Stimulated activated CD4-positive, alpha-beta T cell treated with anti-CD3 and anti-CD28 coated beads, Interleukin-4, amount 100 ng/mL, for 4 hours (primary cell): ENCODE measurements at regions not wholly inside any gene's neighbourhood (a gene's known extent, or its start where the extent isn't known, plus 50 kb on each side); places are given as distances from the start of the nearest gene placed in this dataset.
"Not testable (repeated sequence)": the region's sequence is repeated elsewhere in the genome, so short reads cannot be mapped to it uniquely, and the experiment has no call there.

ENCODE experiments used
- DNase-seq, 2 experiments: peaks; one replicate each; pipeline ENCODE4 v3.0.0-alpha.2; 2020

- DNase-seq, result not testable (repeated sequence)
These were observed 158.8 kb downstream of the CRLF2 start for GRCh38 chrX:1053600-1053999.

- no peak for DNase-seq
These were observed 159.4 kb downstream of the CRLF2 start for GRCh38 chrX:1053072-1053471.

GRCh38 chrX:1052021-1052420 lies 160.4 kb downstream of the CRLF2 start:
- no peak for DNase-seq

- no peak for DNase-seq
These were observed 161.0 kb downstream of the CRLF2 start for GRCh38 chrX:1051421-1051820.

- DNase-seq, result no peak
These were observed 166.7 kb downstream of the CRLF2 start for GRCh38 chrX:1045680-1046314.

- no peak for DNase-seq
These were observed 171.4 kb downstream of the CRLF2 start for GRCh38 chrX:1041091-1041490.

GRCh38 chrX:1035931-1036330 lies 176.5 kb downstream of the CRLF2 start:
- not testable (repeated sequence) for DNase-seq

- no peak for DNase-seq
These were observed 177.2 kb downstream of the CRLF2 start for GRCh38 chrX:1035206-1035605.

- DNase-seq, result no peak
These were observed 177.7 kb downstream of the CRLF2 start for GRCh38 chrX:1034717-1035116.

- no peak for DNase-seq
These were observed 180.7 kb downstream of the CRLF2 start for GRCh38 chrX:1031521-1032430.

GRCh38 chrX:1029494-1029893 lies 183.0 kb downstream of the CRLF2 start:
- no peak for DNase-seq

GRCh38 chrX:1027680-1028079 lies 184.8 kb downstream of the CRLF2 start:
- no peak for DNase-seq

GRCh38 chrX:1027133-1027532 lies 185.3 kb downstream of the CRLF2 start:
- DNase-seq, result no peak

GRCh38 chrX:1026263-1027015 lies 186.0 kb downstream of the CRLF2 start:
- DNase-seq, result no peak

- DNase-seq, result no peak
These were observed 187.0 kb downstream of the CRLF2 start for GRCh38 chrX:1025413-1025812.

GRCh38 chrX:1023676-1024075 lies 188.8 kb downstream of the CRLF2 start:
- no peak for DNase-seq

- DNase-seq, result not testable (repeated sequence)
These were observed 191.0 kb downstream of the CRLF2 start for GRCh38 chrX:1021314-1021993.

- no peak for DNase-seq
These were observed 191.7 kb downstream of the CRLF2 start for GRCh38 chrX:1020634-1021166.

- DNase-seq, result not testable (repeated sequence)
These were observed 195.5 kb downstream of the CRLF2 start for GRCh38 chrX:1016926-1017325.

GRCh38 chrX:1016281-1016680 lies 196.2 kb downstream of the CRLF2 start:
- DNase-seq, result not testable (repeated sequence)

- DNase-seq, result no peak
These were observed 199.7 kb downstream of the CRLF2 start for GRCh38 chrX:1012678-1013300.

GRCh38 chrX:1011691-1012283 lies 200.7 kb downstream of the CRLF2 start:
- DNase-seq, result no peak
